Renal pelvis (tissue), 1 donor: ENCODE measurements at regions not wholly inside any gene's neighbourhood (a gene's known extent, or its start where the extent isn't known, plus 50 kb on each side); places are given as distances from the start of the nearest gene placed in this dataset.
A peak's percentile ranks its signal among the peaks of the same experiment; 100 is the strongest.

Experiments used
- DNase-seq: peaks from one replicate; pipeline ENCODE4 v3.0.0-alpha.2; 2013

- no peak for DNase-seq
Measured at GRCh38 chr9:28747351-28747985, 1174.2 kb upstream of the C9orf72 start.

GRCh38 chr9:28750136-28750535, 1176.9 kb upstream of the C9orf72 start:
- DNase-seq, result no peak

DNA sequence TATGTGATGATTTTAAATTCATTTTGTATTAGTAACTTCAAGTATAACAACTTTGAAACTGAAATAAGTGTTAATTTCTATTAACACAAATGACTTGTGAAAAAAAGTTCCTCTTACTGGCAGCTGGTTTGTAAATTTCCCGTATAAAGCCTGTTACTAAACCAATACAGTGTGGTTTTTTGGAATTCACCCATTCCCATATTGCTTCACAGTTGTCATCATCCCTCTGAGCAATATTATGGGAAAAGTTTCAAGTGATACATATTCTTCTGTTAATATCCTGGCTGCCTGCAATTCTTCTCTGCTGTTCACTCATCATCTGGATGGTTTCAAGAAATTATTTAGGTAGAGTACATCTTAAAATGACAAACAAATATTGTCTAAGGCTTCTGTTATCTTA, 1185.1 kb upstream of the C9orf72 start:
- no peak for DNase-seq

- no peak for DNase-seq
Measured at GRCh38 chr9:28758971-28759370, 1185.7 kb upstream of the C9orf72 start.

GRCh38 chr9:28762167-28762566, 1188.9 kb upstream of the C9orf72 start:
- DNase-seq, result no peak

GRCh38 chr9:28764532-28764931, 1191.3 kb upstream of the C9orf72 start:
- no peak for DNase-seq

DNA sequence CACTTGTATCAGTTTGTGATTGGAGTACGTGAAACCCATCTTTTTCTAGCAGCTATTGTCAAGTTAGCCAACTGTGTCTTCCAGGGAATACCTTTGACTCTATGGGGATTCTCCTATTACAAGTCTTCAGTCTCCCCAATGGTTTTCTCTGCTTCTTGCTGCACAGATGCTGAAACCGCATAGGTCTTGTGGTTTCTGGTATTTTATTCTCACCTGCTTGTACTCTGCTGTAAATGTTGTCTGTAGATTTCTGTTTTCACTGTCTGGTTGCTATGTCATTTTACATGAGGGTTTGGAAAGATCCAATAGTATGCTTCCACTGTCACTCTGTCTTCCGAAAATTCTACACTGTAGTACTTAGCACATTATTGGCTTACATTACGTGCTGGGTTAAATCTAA, 1196.9 kb upstream of the C9orf72 start:
- DNase-seq, result no peak

GRCh38 chr9:28770827-28771226, 1197.5 kb upstream of the C9orf72 start:
- DNase-seq, result no peak

DNA sequence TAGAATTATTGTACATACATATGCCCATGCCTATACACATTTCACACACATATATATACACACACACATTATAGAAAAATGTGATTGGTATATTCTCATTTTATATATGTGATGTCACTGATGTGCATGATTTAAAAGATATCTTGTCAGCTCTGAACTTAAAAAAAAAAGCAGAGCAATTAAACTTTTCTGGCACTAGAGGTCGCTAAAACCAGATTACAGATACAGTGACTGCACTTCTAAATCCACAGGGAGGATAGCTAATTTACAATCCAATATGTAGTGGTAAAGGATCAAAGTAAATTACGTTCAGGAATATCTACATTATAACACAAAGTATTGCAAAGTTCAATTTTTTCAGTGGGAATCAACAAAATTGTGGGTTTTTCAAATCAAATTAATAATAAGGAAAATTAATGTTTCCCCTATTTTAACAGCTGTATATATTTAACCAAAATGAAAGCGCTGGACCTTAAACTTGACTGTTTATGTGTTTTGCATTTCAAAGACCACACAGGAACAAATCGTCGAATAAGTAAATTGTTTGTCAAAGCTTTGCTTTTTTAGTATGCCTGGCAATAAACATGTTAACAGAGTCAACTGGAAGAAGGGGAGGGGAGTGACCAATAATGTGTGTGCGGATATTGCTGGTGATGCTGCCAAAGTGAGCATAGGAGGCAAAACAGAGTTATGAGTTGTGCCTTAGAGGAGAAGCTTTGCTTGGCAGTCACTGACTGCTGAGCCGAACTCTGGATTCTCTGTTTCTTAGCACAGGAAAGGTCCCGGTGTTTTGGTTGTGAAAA, 1201.4 kb upstream of the C9orf72 start:
- DNase-seq, result peak; percentile 33

GRCh38 chr9:28779243-28779642, 1206.0 kb upstream of the C9orf72 start:
- DNase-seq, result no peak

- no peak for DNase-seq
Measured at GRCh38 chr9:28781481-28781880, 1208.2 kb upstream of the C9orf72 start.

- DNase-seq, result no peak
Measured at GRCh38 chr9:28782630-28783029, 1209.3 kb upstream of the C9orf72 start.

DNA sequence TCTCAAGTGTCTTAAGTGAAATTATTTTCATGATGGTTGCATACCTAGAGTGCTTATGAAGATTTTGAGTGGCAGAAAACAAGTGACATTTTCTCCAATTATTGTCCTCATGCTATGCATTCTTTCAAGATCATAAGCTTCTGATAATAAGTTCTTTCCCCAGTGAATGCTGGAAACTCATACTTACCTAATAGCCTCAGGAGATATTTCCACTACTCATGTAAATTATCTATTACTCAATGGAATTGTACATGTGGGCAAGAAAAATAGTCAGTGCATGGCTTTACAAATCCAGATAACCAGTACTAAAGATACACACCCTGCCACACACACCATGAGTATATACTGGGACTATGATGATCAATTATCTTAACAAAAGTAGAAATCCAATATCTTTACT, 1219.4 kb upstream of the C9orf72 start:
- DNase-seq, result no peak

DNA sequence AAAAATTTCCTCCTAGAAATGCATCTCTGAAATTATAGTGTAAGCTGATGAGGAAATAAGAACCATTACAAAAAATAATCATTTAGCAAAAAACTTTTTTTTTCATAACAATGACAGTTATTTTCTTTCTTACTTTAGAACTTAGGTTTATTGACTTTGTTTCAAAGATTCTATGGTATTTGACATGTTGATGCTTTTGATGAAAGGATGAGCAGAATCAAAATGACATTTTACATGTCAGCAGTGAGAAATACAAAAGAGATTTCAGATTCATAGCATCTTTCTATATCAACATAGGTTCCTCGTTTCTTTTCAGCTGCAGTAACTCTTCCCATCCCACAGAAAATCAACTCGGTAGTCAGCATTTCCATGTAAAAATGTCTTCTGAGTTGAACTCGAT, 1226.6 kb upstream of the C9orf72 start:
- no peak for DNase-seq

DNA sequence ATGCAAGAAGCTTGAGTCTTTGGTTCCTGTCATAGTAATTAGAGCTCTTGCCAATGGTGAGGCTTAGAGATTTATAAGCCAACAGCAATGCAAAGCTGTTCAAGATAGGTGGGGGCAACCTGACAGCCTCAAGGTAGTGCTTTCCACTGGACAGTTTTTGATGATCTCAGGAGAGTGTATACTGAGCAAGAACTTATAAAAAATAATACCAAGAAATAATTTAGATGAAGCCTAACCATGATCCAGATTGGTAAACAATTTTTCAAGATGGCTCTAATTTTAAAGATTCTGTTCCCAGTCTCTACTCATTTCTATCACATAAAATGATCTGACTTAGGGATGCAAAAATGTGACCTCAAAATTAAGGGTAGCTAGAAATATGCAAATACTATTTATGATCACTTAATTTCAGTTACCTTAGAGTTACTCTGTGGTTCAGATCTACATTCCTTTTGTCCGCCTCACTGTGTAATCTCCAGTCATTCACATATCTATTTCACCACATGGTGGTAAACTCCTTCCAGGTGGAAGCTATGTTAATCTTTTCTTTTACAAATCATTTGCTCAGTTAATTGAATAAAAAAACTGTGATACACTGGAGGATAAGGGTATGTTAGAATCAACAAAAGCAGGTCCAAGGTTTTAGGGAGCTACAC, 1228.0 kb upstream of the C9orf72 start:
- no peak for DNase-seq

DNA sequence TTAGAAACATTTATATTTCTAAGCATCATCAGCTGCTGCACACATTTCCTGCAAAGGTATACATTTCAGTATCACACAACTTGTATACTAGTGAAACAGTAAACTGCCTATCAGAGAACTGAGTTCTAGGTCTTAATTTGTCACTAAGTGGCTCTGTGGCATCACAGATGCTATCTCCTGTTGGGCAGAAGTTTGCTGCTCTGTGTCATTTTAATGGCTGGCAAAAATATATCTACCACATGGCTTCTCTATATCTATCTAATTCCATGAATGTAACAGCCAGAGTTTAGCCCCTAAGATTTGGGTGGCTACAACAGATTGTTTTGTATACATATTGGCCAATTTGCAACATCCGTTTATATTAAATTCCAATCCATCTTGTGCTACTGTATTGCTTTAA, 1231.9 kb upstream of the C9orf72 start:
- no peak for DNase-seq

DNA sequence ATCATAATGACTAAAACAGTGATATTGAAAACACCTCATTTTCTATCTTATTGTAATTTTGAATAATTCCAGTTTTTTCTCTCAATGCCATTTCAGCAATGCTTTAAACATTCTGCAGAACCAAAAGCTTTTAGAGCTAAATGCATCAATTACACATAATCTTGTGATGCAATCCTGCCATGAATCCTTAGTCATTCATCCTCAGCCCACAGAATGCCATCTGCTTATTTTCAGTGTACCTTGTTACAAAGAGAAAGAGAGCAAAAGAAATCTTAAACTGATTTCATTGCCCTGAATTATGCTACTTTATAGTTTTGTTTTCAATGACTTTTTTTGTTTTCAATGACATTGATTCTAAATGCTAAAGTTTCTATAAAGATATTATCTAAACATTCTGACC, 1234.8 kb upstream of the C9orf72 start:
- no peak for DNase-seq

- no peak for DNase-seq
Measured at GRCh38 chr9:28810388-28811075, 1237.3 kb upstream of the C9orf72 start.

DNA sequence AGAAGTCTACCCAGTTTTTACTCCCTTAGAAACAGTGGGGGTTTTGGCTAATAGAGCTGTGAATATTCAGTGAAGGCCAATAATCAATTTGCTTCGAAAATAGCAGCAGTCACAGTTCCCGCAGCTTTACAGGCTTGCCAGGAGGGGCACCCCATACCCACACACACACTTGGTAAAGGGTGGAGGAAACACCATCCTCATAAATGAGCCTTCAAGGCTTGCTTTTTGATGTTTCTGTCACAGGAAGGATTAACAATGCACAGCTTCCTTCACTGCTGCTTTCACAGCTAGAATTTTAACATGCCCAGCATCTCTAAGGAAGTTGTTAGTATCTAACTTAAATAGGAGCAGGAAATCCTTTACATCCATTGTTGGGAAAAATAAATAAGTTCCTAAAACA, 1247.5 kb upstream of the C9orf72 start:
- no peak for DNase-seq

DNA sequence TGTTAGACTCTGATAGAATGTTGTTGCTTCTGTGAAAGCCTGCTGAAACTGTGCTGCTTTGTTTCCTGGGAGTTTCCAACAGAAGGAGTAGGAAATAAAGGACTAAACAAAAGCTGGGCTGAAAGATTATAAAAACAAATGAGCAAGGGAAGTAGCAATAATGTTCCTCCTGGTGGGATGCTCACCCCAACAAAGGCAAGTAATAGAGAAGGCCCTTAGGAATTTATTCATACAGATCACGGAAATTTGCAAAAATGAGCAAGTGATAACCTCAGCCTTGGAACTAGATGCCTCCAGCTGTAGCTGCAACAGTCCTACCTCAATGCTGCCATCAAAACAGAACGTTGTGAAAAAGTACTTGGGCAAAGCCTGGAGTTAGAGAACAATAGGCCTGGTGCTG, 1248.0 kb upstream of the C9orf72 start:
- DNase-seq, result no peak

DNA sequence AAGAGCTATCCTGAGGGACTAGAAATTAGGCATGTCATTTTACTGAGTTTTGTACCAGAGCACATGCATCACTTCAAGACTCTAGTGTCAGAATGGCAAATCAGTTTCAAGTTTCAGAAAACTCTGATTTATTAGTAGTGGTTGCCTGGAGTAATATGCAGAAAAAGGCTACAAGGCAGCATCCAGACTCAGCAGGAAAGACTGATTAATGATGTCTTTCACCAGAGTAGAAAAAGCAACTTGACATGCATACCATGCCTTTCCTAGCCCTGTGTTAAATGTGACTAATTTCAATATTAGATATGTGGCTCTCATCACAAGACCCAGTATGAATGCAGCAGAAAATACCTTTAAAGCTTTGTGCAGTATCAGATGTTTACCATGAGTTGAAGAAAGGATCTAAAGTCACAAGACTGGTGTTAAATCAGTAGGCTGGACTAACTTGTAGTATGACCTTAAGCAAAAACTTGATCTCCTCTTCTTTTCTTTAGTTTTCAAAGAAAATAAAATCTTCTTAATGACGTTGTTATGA, 1251.2 kb upstream of the C9orf72 start:
- DNase-seq, result no peak

- DNase-seq, result no peak
Measured at GRCh38 chr9:28832168-28832770, 1259.0 kb upstream of the C9orf72 start.
